Left lung (tissue), 4 donors: ENCODE measurements at regions not wholly inside any gene's neighbourhood (a gene's known extent, or its start where the extent isn't known, plus 50 kb on each side); places are given as distances from the start of the nearest gene placed in this dataset.

Source experiments
- ATAC-seq: fragments of 200-7000 bp; cut with Tn5 transposase; one replicate; pipeline ENCODE4 v1.9.1; 2020; ENCODE audit warnings: moderate library complexity
- DNase-seq, 4 donors: peaks; one replicate each; pipeline ENCODE4 v3.0.0-alpha.2; 2013 to 2020
- H3K27ac ChIP-seq, 2 donors: fragments of 200-600 bp; sonication (generic) in 1 of 2; one replicate each; pipeline versions ENCODE4 v1.5.0 to v1.8.0; 2020 to 2021
- H3K27me3 ChIP-seq, 2 donors: fragments of 200-600 bp; sonication (generic) in 1 of 2; one replicate each; pipeline versions ENCODE4 v1.5.0 to v1.8.0; 2020 to 2021
- H3K36me3 ChIP-seq, 2 donors: fragments of 200-600 bp; sonication (generic) in 1 of 2; one replicate each; pipeline versions ENCODE4 v1.5.0 to v1.8.0; 2020 to 2021
- H3K4me1 ChIP-seq, 2 donors: fragments of 200-600 bp; one replicate each; pipeline ENCODE4 v1.8.0; 2021
- H3K4me3 ChIP-seq, 2 donors: fragments of 200-600 bp; sonication (generic) in 1 of 2; one replicate each; pipeline versions ENCODE4 v1.5.0 to v1.8.0; 2020 to 2021; ENCODE audit warnings: mild to moderate bottlenecking in 1 of 2
- H3K9me3 ChIP-seq, 2 donors: fragments of 200-600 bp; sonication (generic) in 1 of 2; one replicate each; pipeline versions ENCODE4 v1.5.0 to v1.8.0; 2020 to 2021
- intact Hi-C, 2 donors: fragments of 100-400 bp; cut with DNase I; formaldehyde crosslinking; loops; one replicate each; pipeline versions ENCODE4 v1.11.2 to v1.14.2; 2022
- TF ChIP-seq, protein P1 (sequence below), 2 donors: fragments of 200-600 bp; sonication (generic) in 1 of 2; IDR thresholded peaks; one replicate each; pipeline versions ENCODE4 v1.5.0 to v1.8.0; 2021; ENCODE audit warnings: antibody characterized with exemption in 2 of 2
- donor health status: DM: no; HTN: yes; CAD: no.
- donor health status: DM: no; HTN: no; CAD: no.

DNA sequence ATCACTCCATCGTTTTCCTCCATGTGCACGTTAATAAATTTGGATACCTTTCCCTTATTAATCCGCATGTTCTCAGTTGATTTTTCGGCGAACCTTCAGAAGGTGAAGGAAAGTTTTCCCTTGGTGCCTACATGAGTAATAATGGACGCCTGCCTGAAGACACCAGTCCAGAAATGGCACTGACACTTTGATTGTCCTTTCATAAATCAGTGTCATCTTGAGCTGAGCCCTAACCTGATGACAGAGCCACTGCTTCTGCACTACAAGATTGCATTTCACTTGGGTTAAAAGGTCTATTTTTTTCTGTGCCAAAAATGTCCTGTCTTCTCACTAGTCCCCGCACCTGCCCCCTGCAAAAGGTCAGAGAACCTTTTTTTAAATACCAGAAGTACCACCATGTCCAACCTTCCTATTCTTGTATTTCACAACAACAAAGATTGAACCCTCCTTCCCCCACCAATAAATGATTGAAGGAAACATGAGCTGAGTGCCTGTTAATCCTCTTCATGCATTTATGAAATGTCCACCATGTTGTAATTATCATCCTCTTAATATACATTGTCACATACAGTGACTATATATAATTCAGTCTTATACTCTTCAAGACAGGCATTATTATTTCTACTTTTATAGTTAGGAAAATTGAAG, 219.9 kb upstream of the UBASH3B start:
- DNase-seq (no peak), ATAC-seq (no peak)
- H3K4me1 ChIP-seq, result peaks cover 0 to 12% of the 10 kb centered on the region in 2 donors
- no peaks in the 10 kb centered on the region for H3K36me3 ChIP-seq
- no peaks in the 10 kb centered on the region for H3K9me3 ChIP-seq
- H3K4me3 ChIP-seq, result no peak overlapping the region
- TF ChIP-seq, protein P1, sequence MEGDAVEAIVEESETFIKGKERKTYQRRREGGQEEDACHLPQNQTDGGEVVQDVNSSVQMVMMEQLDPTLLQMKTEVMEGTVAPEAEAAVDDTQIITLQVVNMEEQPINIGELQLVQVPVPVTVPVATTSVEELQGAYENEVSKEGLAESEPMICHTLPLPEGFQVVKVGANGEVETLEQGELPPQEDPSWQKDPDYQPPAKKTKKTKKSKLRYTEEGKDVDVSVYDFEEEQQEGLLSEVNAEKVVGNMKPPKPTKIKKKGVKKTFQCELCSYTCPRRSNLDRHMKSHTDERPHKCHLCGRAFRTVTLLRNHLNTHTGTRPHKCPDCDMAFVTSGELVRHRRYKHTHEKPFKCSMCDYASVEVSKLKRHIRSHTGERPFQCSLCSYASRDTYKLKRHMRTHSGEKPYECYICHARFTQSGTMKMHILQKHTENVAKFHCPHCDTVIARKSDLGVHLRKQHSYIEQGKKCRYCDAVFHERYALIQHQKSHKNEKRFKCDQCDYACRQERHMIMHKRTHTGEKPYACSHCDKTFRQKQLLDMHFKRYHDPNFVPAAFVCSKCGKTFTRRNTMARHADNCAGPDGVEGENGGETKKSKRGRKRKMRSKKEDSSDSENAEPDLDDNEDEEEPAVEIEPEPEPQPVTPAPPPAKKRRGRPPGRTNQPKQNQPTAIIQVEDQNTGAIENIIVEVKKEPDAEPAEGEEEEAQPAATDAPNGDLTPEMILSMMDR (IDR thresholded peaks at IDR 0.05), result no peak
- intact Hi-C loops, result no loop called here
- H3K27ac ChIP-seq, result no peak overlapping the region
- peaks cover 0 to 20% of the 10 kb centered on the region in 2 donors for H3K27me3 ChIP-seq

DNA sequence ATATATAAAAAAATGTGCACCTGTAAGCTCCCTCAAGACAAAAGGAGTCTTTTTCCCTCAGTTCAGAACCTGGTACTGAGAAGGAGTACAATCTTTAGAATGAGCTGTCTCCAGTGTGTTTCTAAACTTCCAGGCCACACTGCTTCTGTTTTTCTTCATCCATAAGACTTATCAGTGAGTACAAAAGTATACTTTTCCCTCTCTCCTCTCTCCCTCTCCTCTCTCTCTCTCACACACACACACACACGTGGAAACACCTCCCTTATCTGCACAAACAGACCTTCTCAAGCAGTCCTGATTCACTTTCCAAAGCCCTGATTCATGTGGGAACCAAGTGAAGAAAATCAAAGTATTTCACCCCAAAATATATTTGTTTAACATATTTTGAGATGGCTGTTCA, 220.7 kb upstream of the UBASH3B start:
- intact Hi-C loops, result no loop called here
- peaks cover 0 to 5% of the 10 kb centered on the region in 2 donors for H3K4me1 ChIP-seq
- no peaks in the 10 kb centered on the region for H3K9me3 ChIP-seq
- no peak overlapping the region for H3K4me3 ChIP-seq
- ATAC-seq (no peak), DNase-seq (no peak)
- TF ChIP-seq, protein P1 (IDR thresholded peaks at IDR 0.05), result no peak
- H3K27ac ChIP-seq, result no peak overlapping the region
- H3K36me3 ChIP-seq, result no peaks in the 10 kb centered on the region
- H3K27me3 ChIP-seq, result peaks cover 0 to 11% of the 10 kb centered on the region in 2 donors

DNA sequence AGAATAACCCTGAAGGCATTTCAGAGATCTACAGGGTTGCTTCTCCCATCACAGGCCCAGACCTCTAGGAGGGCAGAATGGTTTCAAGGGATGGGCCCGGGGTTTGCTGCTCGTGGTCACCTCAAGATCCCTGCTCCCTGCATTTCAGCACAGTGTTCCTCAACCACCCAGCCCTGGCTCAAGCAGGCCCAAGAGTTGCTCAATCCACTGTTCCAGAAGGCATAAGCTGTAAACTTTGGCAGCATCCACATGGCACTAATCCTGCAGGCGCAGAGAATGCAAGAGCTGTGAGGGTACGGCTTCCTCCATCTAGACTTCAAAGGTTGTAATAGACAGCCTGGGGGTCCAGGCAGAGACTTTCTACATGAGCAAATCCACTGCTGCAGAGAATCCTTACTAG, 225.0 kb upstream of the UBASH3B start:
- Histone ChIP-seq H3K36me3 (no peaks in the 10 kb centered on the region), H3K4me3 (no peak overlapping the region), H3K27me3 (no peaks in the 10 kb centered on the region), H3K9me3 (no peaks in the 10 kb centered on the region), H3K27ac (no peak overlapping the region), H3K4me1 (no peaks in the 10 kb centered on the region)
- TF ChIP-seq, protein P1 (IDR thresholded peaks at IDR 0.05), result no peak
- ATAC-seq (no peak), DNase-seq (no peak)
- intact Hi-C loops, result no loop called here

DNA sequence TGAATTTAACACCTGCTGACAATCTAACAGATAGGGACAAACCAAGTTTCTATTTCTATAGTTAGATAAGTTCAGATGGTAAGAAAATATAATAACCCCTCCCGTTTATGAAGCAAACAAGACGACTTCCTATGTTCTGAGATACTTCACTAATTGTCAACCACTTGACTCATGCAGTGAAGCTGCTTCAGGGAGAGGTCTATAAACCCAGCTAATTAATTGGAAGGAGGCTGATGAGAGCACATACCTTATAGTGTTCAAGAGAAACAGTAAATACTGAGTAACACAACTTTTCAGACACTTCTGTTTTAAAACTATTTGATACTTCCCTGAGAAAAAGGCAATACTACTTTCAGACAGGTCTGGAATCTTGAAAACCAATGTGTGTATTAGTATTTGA, 229.4 kb upstream of the UBASH3B start:
- intact Hi-C loops, result no loop called here
- Histone ChIP-seq H3K4me1 (no peaks in the 10 kb centered on the region), H3K9me3 (no peaks in the 10 kb centered on the region), H3K27me3 (no peaks in the 10 kb centered on the region), H3K4me3 (no peak overlapping the region), H3K36me3 (no peaks in the 10 kb centered on the region), H3K27ac (no peak overlapping the region)
- TF ChIP-seq, protein P1 (IDR thresholded peaks at IDR 0.05), result no peak
- ATAC-seq (peak; percentile 60), DNase-seq (no peak)

DNA sequence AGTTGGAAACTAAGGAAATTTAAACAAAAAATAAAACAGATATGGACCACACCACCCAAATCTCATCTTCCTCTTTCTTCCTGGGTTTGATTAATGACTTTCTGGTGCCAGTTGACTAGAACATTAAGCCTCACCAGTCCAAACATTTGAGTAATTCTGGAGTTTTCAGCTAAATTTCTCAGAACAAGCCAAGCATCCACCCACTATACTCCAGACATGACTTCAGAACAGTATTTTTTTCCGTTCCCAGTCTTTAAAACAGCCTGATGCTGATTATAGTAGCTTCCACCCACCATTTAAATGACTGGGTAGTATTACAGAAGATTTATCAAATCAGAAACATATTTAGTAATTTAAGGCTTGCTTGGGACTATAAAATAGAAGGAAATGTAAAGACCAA, 230.9 kb upstream of the UBASH3B start:
- intact Hi-C loops, result no loop called here
- ATAC-seq, result no peak

More for the DNA sequence above, 230.9 kb upstream of the UBASH3B start:
- Histone ChIP-seq H3K27ac (no peak overlapping the region), H3K4me1 (no peaks in the 10 kb centered on the region), H3K27me3 (no peaks in the 10 kb centered on the region), H3K4me3 (no peak overlapping the region), H3K36me3 (no peaks in the 10 kb centered on the region), H3K9me3 (no peaks in the 10 kb centered on the region)
- TF ChIP-seq, protein P1 (IDR thresholded peaks at IDR 0.05), result no peak
- DNase-seq, result no peak
